GM18508 (cell line): ENCODE measurements at regions not wholly inside any gene's neighbourhood (a gene's known extent, or its start where the extent isn't known, plus 50 kb on each side); places are given as distances from the start of the nearest gene placed in this dataset.
"Not testable (repeated sequence)": the region's sequence is repeated elsewhere in the genome, so short reads cannot be mapped to it uniquely, and the experiment has no call there.

Experiments used
- ATAC-seq: cut with Tn5 transposase; IDR thresholded peaks from one replicate; pipeline ENCODE4 v1.9.1; 2021; ENCODE audit warnings: moderate number of reproducible peaks; ENCODE audit not compliant: insufficient read depth, unreplicated experiment

GRCh38 chr4:114396808-114397207 is 201.8 kb upstream of the UGT8 start:
- ATAC-seq: no peak

GRCh38 chr4:114398410-114398809 is 200.2 kb upstream of the UGT8 start:
- ATAC-seq: no peak

- ATAC-seq: no peak
Measured at GRCh38 chr4:114399105-114399504, 199.5 kb upstream of the UGT8 start.

- no peak for ATAC-seq
Measured at GRCh38 chr4:114400531-114400930, 198.1 kb upstream of the UGT8 start.

- ATAC-seq: no peak
Measured at GRCh38 chr4:114401483-114401882, 197.1 kb upstream of the UGT8 start.

GRCh38 chr4:114417214-114417613 is 181.4 kb upstream of the UGT8 start:
- no peak for ATAC-seq

- ATAC-seq: no peak
Measured at GRCh38 chr4:114420069-114420468, 178.5 kb upstream of the UGT8 start.

- ATAC-seq: peak; percentile 99
Measured at GRCh38 chr4:114423582-114423981, 175.0 kb upstream of the UGT8 start.

- ATAC-seq: no peak
Measured at GRCh38 chr4:114435116-114435515, 163.5 kb upstream of the UGT8 start.

GRCh38 chr4:114442856-114443255 is 155.8 kb upstream of the UGT8 start:
- ATAC-seq: no peak

GRCh38 chr4:114444211-114444610 is 154.4 kb upstream of the UGT8 start:
- ATAC-seq: no peak

- ATAC-seq: not testable (repeated sequence)
Measured at GRCh38 chr4:114447963-114448516, 150.6 kb upstream of the UGT8 start.

GRCh38 chr4:114458728-114459127 is 139.9 kb upstream of the UGT8 start:
- no peak for ATAC-seq

GRCh38 chr4:114464726-114465272 is 133.8 kb upstream of the UGT8 start:
- no peak for ATAC-seq

GRCh38 chr4:114465766-114466165 is 132.8 kb upstream of the UGT8 start:
- ATAC-seq: no peak

- no peak for ATAC-seq
Measured at GRCh38 chr4:114466299-114466698, 132.3 kb upstream of the UGT8 start.

- no peak for ATAC-seq
Measured at GRCh38 chr4:114472269-114473032, 126.2 kb upstream of the UGT8 start.

GRCh38 chr4:114474188-114474800 is 124.3 kb upstream of the UGT8 start:
- no peak for ATAC-seq

GRCh38 chr4:114476310-114476709 is 122.3 kb upstream of the UGT8 start:
- no peak for ATAC-seq

GRCh38 chr4:114479595-114479994 is 119.0 kb upstream of the UGT8 start:
- ATAC-seq: no peak

- no peak for ATAC-seq
Measured at GRCh38 chr4:114481856-114482255, 116.8 kb upstream of the UGT8 start.
